ENCODE measurements at regions not wholly inside any gene's neighbourhood (a gene's known extent, or its start where the extent isn't known, plus 50 kb on each side); places are given as distances from the start of the nearest gene placed in this dataset.

DNA sequence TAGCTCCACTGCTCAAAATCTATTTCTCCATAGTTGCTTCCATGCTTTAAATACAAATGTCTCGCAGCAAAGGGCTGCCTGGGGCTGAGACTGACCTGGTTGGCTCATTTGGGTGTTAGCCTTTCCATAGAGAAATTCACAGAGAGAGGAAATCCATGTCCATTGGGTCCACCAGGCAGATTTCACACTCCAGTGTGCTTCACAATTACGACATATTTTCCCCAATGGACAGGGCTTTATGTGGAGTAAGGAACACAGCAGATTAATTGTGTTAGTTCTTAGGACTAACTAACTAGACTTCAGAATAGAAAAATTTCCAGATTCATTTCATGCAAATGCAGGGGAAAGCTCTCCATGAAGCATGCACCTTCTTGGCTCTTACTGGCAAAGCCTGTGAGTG, 180.7 kb downstream of the FBXO15 start:
- DNase-seq (ENCODE audit: low read depth in 2 of 2): no peak

DNA sequence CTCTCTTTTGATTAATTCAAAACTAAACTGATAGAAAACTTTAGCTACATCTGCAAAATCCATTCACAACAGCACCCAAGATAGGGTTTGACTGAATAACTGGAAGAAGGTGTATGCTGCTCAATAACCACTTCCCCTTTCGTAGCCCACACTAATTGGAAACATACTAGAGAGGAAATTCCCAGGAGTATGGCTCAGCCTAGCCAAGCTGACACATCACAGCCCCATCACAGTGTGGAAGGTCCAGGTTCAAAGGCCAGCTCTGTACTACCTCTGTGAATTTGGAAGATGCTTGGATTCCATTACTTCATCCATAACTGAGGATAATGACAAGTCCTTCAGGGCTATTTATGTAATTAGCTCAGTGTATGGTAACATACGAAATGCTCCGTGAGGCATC, 185.4 kb downstream of the FBXO15 start:
- DNase-seq (ENCODE audit: low read depth in 2 of 2): no peak

GRCh38 chr18:73961804-73962203, 185.8 kb downstream of the FBXO15 start:
- no peak for DNase-seq (ENCODE audit: low read depth in 2 of 2)

GRCh38 chr18:73959352-73959751, 188.3 kb downstream of the FBXO15 start:
- DNase-seq (ENCODE audit: low read depth in 2 of 2): no peak

DNA sequence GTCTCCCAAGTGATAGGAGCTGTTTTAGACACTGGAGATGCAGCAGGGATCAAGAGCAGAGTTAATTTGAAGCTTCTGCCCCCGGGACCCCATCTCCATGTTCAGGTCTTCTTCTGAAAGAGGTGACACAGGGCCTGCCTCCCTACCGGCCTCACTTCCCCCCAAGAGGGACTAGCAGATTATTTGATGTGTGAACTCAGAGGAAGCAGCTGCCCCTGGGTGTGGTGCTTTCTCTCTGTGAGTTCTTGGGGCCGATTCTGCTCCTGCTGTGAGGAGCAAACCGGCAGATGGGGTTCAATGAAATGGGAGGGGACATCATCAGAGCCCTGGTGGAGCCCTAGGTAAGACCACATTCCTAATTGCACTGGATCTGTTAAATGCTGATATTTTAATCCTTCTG, 193.4 kb downstream of the FBXO15 start:
- DNase-seq (ENCODE audit: low read depth in 2 of 2): no peak

DNA sequence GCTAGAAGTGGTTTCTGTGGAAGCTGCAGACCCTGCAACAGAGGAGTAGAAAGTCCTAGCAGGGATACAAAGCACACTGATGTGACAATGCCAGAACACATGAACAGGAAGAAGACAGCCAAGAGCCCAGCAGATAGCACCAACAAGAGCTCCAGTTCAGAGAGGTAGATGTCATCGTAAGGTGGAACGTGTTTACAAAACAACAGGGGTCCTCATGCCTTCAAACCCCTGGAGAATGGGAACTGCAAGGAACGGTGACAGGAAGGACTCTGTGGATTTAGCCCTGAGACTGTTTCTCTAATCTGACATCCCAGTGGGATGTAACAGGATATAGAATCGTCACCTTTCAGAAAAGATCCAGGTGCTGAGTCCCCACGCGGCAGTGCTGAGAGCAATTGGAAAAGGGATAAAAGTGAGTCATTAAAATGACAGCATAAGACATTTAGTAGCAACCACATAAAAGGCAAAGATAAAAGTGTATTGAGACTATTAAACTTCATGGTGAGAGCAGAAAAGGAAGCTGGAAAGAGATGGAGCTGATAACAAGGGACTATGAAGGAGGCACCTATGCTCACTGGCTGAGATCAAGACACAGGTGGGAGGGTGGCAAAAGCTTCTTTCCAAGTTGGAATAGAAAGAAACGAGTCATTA, 195.2 kb downstream of the FBXO15 start:
- no peak for DNase-seq (ENCODE audit: low read depth in 2 of 2)

GRCh38 chr18:73950116-73950700, 197.4 kb downstream of the FBXO15 start:
- no peak for DNase-seq (ENCODE audit: low read depth in 2 of 2)

DNA sequence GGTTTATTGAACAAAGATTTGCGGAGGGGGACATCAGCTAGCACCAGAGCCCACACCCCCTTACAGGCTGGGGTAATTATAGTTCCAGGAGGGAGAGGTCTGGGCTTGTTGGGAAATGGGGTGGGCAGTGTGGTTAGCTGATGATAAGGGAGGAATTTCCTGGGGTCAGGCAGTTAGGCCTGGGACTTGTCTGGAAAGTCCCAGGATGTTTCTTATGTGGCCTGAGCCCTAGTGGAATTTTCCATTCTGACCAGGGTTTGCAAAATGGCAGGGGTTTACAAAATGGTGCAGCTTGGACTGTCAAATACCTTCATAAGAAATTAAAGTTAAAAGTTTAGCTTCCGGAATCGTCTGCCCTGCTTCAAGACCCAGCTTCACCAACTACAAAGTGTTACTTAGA, 199.1 kb downstream of the FBXO15 start:
- no peak for DNase-seq (ENCODE audit: low read depth in 2 of 2)

DNA sequence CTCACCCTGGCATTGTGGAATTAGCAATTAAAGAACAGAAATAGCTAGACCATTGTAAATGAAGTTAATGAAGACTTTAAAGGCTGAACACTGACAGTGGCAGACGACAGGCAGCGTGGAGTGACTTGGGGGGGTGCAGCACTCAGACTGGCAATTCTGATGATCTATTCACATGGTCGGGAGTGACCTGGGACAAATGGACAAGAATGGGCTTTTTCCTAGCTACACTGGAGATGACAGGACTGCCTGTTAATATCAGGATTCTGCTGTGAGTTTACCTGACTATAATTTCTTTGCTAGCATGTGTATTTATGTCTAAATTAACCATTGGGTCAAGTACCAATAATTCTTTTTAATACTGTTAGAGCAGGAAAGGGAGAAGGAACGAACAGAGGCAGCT, 199.6 kb downstream of the FBXO15 start:
- no peak for DNase-seq (ENCODE audit: low read depth in 2 of 2)

- DNase-seq (ENCODE audit: low read depth in 2 of 2): no peak
Measured at GRCh38 chr18:73947180-73947921, 200.3 kb downstream of the FBXO15 start.

GRCh38 chr18:73945130-73945792, 202.4 kb downstream of the FBXO15 start:
- DNase-seq (ENCODE audit: low read depth in 2 of 2): no peak

GRCh38 chr18:73944715-73945114, 202.9 kb downstream of the FBXO15 start:
- DNase-seq (ENCODE audit: low read depth in 2 of 2): no peak

GRCh38 chr18:73943763-73944162, 203.9 kb downstream of the FBXO15 start:
- no peak for DNase-seq (ENCODE audit: low read depth in 2 of 2)

GRCh38 chr18:73942956-73943355, 204.7 kb downstream of the FBXO15 start:
- DNase-seq (ENCODE audit: low read depth in 2 of 2): no peak

GRCh38 chr18:73942081-73942625, 205.5 kb downstream of the FBXO15 start:
- no peak for DNase-seq (ENCODE audit: low read depth in 2 of 2)

DNA sequence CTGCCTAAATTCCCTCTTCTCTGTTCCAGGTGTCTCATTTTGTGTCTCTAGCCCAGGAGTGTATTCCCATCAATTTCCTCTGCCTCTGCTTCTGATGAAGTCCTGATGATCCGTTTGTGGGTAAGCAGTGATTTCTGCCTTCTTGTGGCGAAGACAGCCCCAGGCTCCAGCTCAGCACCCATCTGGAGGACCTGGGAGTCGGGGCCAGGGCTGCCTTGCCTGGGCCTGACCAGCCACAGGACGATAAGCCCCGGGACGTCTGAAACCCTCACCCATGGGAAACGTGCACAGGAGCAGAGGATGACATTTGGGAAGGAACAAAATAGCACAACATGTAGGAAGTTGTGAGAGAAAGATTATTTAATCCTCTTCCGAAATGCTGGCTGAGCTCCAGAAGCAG, 206.9 kb downstream of the FBXO15 start:
- no peak for DNase-seq (ENCODE audit: low read depth in 2 of 2)

- no peak for DNase-seq (ENCODE audit: low read depth in 2 of 2)
Measured at GRCh38 chr18:73939391-73939790, 208.2 kb downstream of the FBXO15 start.

- DNase-seq (ENCODE audit: low read depth in 2 of 2): no peak
Measured at GRCh38 chr18:73933685-73934084, 213.9 kb downstream of the FBXO15 start.

GRCh38 chr18:73932976-73933375, 214.7 kb downstream of the FBXO15 start:
- DNase-seq (ENCODE audit: low read depth in 2 of 2): no peak

- no peak for DNase-seq (ENCODE audit: low read depth in 2 of 2)
Measured at GRCh38 chr18:73927496-73927895, 220.1 kb downstream of the FBXO15 start.

- DNase-seq (ENCODE audit: low read depth in 2 of 2): no peak
Measured at GRCh38 chr18:73924836-73925235, 222.8 kb downstream of the FBXO15 start.

DNA sequence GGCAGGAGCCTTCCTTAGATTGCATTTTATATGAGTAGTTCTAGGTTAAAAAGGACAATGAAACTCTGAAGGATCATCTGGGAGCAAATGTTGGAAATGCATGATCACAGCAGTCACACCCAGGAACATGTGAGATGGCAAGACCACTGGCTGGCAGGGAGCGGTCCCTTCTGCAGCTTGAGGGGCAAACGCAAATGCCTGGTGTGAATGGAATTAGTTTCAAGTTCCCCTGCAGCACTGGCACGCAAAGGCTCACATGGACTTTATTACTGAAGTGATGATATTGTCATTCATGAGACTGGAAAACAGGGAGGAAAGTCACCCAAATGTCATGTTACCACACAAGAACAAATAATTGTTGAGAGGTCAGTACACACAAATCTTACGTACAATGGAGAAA, 223.3 kb downstream of the FBXO15 start:
- no peak for DNase-seq (ENCODE audit: low read depth in 2 of 2)

All from stimulated activated CD8-positive, alpha-beta memory T cell treated with anti-CD3 and anti-CD28 coated beads, Interleukin-15, amount 100 ng/mL, for 48 hours (primary cell).